HG03066 (cell line): ENCODE measurements at regions not wholly inside any gene's neighbourhood (a gene's known extent, or its start where the extent isn't known, plus 50 kb on each side); places are given as distances from the start of the nearest gene placed in this dataset.

ENCODE experiments used
- ATAC-seq: cut with Tn5 transposase; IDR thresholded peaks from one replicate; pipeline ENCODE4 v1.9.1; 2021; ENCODE audit warnings: low read depth; ENCODE audit not compliant: unreplicated experiment

GRCh38 chr11:80610516-80610915 is 1169.7 kb upstream of the TENM4 start:
- no peak for ATAC-seq

GRCh38 chr11:80603472-80603871 is 1162.6 kb upstream of the TENM4 start:
- ATAC-seq, result no peak

- ATAC-seq, result no peak
Observed at GRCh38 chr11:80598905-80599304, 1158.1 kb upstream of the TENM4 start.

- ATAC-seq, result no peak
Observed at GRCh38 chr11:80596291-80596810, 1155.5 kb upstream of the TENM4 start.

GRCh38 chr11:80595011-80595410 is 1154.2 kb upstream of the TENM4 start:
- ATAC-seq, result no peak

- no peak for ATAC-seq
Observed at GRCh38 chr11:80593648-80594374, 1153.0 kb upstream of the TENM4 start.

- ATAC-seq, result no peak
Observed at GRCh38 chr11:80592546-80592945, 1151.7 kb upstream of the TENM4 start.

- ATAC-seq, result no peak
Observed at GRCh38 chr11:80587906-80588305, 1147.1 kb upstream of the TENM4 start.

GRCh38 chr11:80586464-80586863 is 1145.6 kb upstream of the TENM4 start:
- no peak for ATAC-seq

- no peak for ATAC-seq
Observed at GRCh38 chr11:80584661-80585060, 1143.8 kb upstream of the TENM4 start.

GRCh38 chr11:80569832-80570231 is 1129.0 kb upstream of the TENM4 start:
- ATAC-seq, result no peak

GRCh38 chr11:80565231-80565630 is 1124.4 kb upstream of the TENM4 start:
- no peak for ATAC-seq

GRCh38 chr11:80562523-80563125 is 1121.8 kb upstream of the TENM4 start:
- no peak for ATAC-seq

GRCh38 chr11:80559942-80560341 is 1119.1 kb upstream of the TENM4 start:
- no peak for ATAC-seq

GRCh38 chr11:80553565-80553964 is 1112.7 kb upstream of the TENM4 start:
- no peak for ATAC-seq

- ATAC-seq, result no peak
Observed at GRCh38 chr11:80542704-80543103, 1101.9 kb upstream of the TENM4 start.

- ATAC-seq, result no peak
Observed at GRCh38 chr11:80538040-80538439, 1097.2 kb upstream of the TENM4 start.

- ATAC-seq, result no peak
Observed at GRCh38 chr11:80533463-80533862, 1092.6 kb upstream of the TENM4 start.

- ATAC-seq, result no peak
Observed at GRCh38 chr11:80532633-80533232, 1091.9 kb upstream of the TENM4 start.

- no peak for ATAC-seq
Observed at GRCh38 chr11:80529726-80530125, 1088.9 kb upstream of the TENM4 start.

GRCh38 chr11:80525663-80526405 is 1085.0 kb upstream of the TENM4 start:
- ATAC-seq, result no peak
